ENCODE measurements at regions not wholly inside any gene's neighbourhood (a gene's known extent, or its start where the extent isn't known, plus 50 kb on each side); places are given as distances from the start of the nearest gene placed in this dataset.

GRCh38 chr6:105578179-105578707 is 175.4 kb upstream of the PREP start:
- Histone ChIP-seq H2AFZ (no peak overlapping the region), H3K9me2 (ENCODE audit: insufficient read depth) (peaks cover 5% of the 10 kb centered on the region; the same call in 1 of the 2 replicates), H4K20me1 (replicated peaks; ENCODE audit: insufficient read depth) (no peaks in the 10 kb centered on the region), H3K4me3 (no peak overlapping the region), H3K79me2 (replicated peaks; ENCODE audit: insufficient read depth) (no peaks in the 10 kb centered on the region), H3K27me3 (ENCODE audit: insufficient read depth) (no peaks in the 10 kb centered on the region), H3K36me3 (ENCODE audit: insufficient read depth) (no peaks in the 10 kb centered on the region), H3K4me1 (ENCODE audit: insufficient read depth) (no peaks in the 10 kb centered on the region), H3K27ac (ENCODE audit: low read depth) (no peak overlapping the region), H3K4me2 (no peak overlapping the region), H3F3A (replicated peaks; ENCODE audit: low read depth) (no peaks in the 10 kb centered on the region)
- TF ChIP-seq, protein P1, sequence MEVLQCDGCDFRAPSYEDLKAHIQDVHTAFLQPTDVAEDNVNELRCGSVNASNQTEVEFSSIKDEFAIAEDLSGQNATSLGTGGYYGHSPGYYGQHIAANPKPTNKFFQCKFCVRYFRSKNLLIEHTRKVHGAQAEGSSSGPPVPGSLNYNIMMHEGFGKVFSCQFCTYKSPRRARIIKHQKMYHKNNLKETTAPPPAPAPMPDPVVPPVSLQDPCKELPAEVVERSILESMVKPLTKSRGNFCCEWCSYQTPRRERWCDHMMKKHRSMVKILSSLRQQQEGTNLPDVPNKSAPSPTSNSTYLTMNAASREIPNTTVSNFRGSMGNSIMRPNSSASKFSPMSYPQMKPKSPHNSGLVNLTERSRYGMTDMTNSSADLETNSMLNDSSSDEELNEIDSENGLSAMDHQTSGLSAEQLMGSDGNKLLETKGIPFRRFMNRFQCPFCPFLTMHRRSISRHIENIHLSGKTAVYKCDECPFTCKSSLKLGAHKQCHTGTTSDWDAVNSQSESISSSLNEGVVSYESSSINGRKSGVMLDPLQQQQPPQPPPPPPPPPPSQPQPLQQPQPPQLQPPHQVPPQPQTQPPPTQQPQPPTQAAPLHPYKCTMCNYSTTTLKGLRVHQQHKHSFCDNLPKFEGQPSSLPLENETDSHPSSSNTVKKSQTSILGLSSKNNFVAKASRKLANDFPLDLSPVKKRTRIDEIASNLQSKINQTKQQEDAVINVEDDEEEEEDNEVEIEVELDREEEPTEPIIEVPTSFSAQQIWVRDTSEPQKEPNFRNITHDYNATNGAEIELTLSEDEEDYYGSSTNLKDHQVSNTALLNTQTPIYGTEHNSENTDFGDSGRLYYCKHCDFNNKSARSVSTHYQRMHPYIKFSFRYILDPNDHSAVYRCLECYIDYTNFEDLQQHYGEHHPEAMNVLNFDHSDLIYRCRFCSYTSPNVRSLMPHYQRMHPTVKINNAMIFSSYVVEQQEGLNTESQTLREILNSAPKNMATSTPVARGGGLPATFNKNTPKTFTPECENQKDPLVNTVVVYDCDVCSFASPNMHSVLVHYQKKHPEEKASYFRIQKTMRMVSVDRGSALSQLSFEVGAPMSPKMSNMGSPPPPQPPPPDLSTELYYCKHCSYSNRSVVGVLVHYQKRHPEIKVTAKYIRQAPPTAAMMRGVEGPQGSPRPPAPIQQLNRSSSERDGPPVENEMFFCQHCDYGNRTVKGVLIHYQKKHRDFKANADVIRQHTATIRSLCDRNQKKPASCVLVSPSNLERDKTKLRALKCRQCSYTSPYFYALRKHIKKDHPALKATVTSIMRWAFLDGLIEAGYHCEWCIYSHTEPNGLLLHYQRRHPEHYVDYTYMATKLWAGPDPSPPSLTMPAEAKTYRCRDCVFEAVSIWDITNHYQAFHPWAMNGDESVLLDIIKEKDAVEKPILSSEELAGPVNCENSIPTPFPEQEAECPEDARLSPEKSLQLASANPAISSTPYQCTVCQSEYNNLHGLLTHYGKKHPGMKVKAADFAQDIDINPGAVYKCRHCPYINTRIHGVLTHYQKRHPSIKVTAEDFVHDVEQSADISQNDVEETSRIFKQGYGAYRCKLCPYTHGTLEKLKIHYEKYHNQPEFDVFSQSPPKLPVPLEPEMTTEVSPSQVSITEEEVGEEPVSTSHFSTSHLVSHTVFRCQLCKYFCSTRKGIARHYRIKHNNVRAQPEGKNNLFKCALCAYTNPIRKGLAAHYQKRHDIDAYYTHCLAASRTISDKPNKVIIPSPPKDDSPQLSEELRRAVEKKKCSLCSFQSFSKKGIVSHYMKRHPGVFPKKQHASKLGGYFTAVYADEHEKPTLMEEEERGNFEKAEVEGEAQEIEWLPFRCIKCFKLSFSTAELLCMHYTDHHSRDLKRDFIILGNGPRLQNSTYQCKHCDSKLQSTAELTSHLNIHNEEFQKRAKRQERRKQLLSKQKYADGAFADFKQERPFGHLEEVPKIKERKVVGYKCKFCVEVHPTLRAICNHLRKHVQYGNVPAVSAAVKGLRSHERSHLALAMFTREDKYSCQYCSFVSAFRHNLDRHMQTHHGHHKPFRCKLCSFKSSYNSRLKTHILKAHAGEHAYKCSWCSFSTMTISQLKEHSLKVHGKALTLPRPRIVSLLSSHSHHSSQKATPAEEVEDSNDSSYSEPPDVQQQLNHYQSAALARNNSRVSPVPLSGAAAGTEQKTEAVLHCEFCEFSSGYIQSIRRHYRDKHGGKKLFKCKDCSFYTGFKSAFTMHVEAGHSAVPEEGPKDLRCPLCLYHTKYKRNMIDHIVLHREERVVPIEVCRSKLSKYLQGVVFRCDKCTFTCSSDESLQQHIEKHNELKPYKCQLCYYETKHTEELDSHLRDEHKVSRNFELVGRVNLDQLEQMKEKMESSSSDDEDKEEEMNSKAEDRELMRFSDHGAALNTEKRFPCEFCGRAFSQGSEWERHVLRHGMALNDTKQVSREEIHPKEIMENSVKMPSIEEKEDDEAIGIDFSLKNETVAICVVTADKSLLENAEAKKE (CRISPR knock-in tag; IDR thresholded peaks at IDR 0.05): no peak
- TF ChIP-seq EZH2 (IDR thresholded peaks at IDR 0.05; ENCODE audit: low read depth, unreplicated experiment): no peak
- Mint-ChIP-seq H3K9me3 (no peaks in the 10 kb centered on the region), H3K4me3 (no peak overlapping the region), H3K36me3 (ENCODE audit: low read depth) (no peaks in the 10 kb centered on the region), H3K4me1 (peaks cover 2% of the 10 kb centered on the region; the same call in 2 of the 3 replicates), H3K27me3 (ENCODE audit: insufficient read depth, low read depth, poor library complexity) (no peaks in the 10 kb centered on the region), H3K27ac (no peak overlapping the region)
- no peak for DNase-seq (ENCODE audit: low spot score)
- ATAC-seq: no peak

DNA sequence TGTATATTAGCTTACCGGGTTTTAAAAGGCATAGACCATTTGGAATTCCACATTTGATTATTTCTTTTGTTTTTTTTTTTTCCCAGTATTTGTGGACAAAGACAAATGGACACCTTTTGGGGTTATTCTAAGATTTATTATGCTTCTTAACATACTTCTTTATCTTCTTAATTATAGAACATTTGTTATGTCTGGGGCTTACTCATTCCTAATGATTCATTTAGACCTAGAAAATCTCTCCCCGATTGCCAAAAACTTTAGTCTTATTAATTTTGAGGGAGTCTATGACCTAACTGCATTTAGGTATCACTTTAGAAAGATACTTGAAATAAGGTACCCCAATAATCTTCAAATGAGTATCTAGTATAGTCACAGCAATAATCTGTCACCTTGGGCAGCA is 170.7 kb upstream of the PREP start:
- Histone ChIP-seq H3K27ac (ENCODE audit: low read depth) (no peak overlapping the region), H3K4me2 (no peak overlapping the region), H3K79me2 (replicated peaks; ENCODE audit: insufficient read depth) (no peaks in the 10 kb centered on the region), H2AFZ (0 out of 2 replicates have a peak overlapping the region, but pooled peaks have one; percentile 43), H3F3A (replicated peaks; ENCODE audit: low read depth) (no peaks in the 10 kb centered on the region), H3K27me3 (ENCODE audit: insufficient read depth) (no peaks in the 10 kb centered on the region), H3K4me3 (no peak overlapping the region), H3K4me1 (ENCODE audit: insufficient read depth) (no peaks in the 10 kb centered on the region), H4K20me1 (replicated peaks; ENCODE audit: insufficient read depth) (no peaks in the 10 kb centered on the region), H3K9me2 (ENCODE audit: insufficient read depth) (no peaks in the 10 kb centered on the region), H3K36me3 (ENCODE audit: insufficient read depth) (no peaks in the 10 kb centered on the region)
- ATAC-seq (no peak), DNase-seq (ENCODE audit: low spot score) (no peak)
- peaks cover 2% of the 10 kb centered on the region for H3K27me3 Mint-ChIP-seq (ENCODE audit: insufficient read depth, low read depth, poor library complexity)
- H3K4me1 Mint-ChIP-seq: peaks cover 2% of the 10 kb centered on the region; the same call in 2 of the 3 replicates
- no peaks in the 10 kb centered on the region for H3K9me3 Mint-ChIP-seq
- H3K4me3 Mint-ChIP-seq: no peak overlapping the region
- H3K36me3 Mint-ChIP-seq (ENCODE audit: low read depth): no peaks in the 10 kb centered on the region
- no peak overlapping the region for H3K27ac Mint-ChIP-seq
- TF ChIP-seq EZH2phosphoT487 (IDR thresholded peaks at IDR 0.05; ENCODE audit: unreplicated experiment) (no peak), ZNF331 (CRISPR knock-in tag; IDR thresholded peaks at IDR 0.05; ENCODE audit: low read depth) (no peak), STAT1 (IDR thresholded peaks at IDR 0.05; ENCODE audit: unreplicated experiment) (no peak), NANOG (IDR thresholded peaks at IDR 0.05; ENCODE audit: borderline replicate concordance) (no peak), ETS1 (IDR thresholded peaks at IDR 0.05) (no peak), CREB1 (CRISPR knock-in tag; IDR thresholded peaks at IDR 0.05; ENCODE audit: low read depth) (no peak), REST (IDR thresholded peaks at IDR 0.05; ENCODE audit: unreplicated experiment) (no peak), ZNF114 (CRISPR knock-in tag; IDR thresholded peaks at IDR 0.05) (no peak), JUNB (IDR thresholded peaks at IDR 0.05; ENCODE audit: unreplicated experiment) (no peak), EZH2 (IDR thresholded peaks at IDR 0.05; ENCODE audit: low read depth, unreplicated experiment) (no peak)
